Nephron (organoid): ENCODE measurements at regions not wholly inside any gene's neighbourhood (a gene's known extent, or its start where the extent isn't known, plus 50 kb on each side); places are given as distances from the start of the nearest gene placed in this dataset.

Experiments
- H3K27ac Mint-ChIP-seq, 3 experiments: 2 replicates each; pipeline ENCODE4 v1.8.0; 2020; ENCODE audit warnings: mixed read lengths in 3 of 3, mild to moderate bottlenecking in 2 of 3, moderate library complexity in 1 of 3
- H3K27me3 Mint-ChIP-seq: 2 replicates; pipeline ENCODE4 v1.8.0; 2021; ENCODE audit warnings: low read depth, mild to moderate bottlenecking, moderate library complexity, mixed read lengths
- H3K36me3 Mint-ChIP-seq: 2 replicates; pipeline ENCODE4 v1.8.0; 2020; ENCODE audit warnings: low read depth, mixed read lengths
- H3K4me1 Mint-ChIP-seq: 2 replicates; pipeline ENCODE4 v1.8.0; 2020; ENCODE audit warnings: mixed read lengths
- H3K4me3 Mint-ChIP-seq, 3 experiments: 2 replicates each; pipeline ENCODE4 v1.8.0; 2020; ENCODE audit warnings: mild to moderate bottlenecking in 3 of 3, mixed read lengths in 3 of 3, moderate library complexity in 2 of 3
- H3K9me3 Mint-ChIP-seq: 2 replicates; pipeline ENCODE4 v1.8.0; 2020; ENCODE audit warnings: mixed read lengths
- TF ChIP-seq, protein P1 (sequence below), 3 experiments: fragments of 200-600 bp; sonication (generic); IDR thresholded peaks; one replicate each; pipeline ENCODE4 v1.5.0; 2021; ENCODE audit warnings: antibody characterized with exemption in 3 of 3; ENCODE audit not compliant: unreplicated experiment in 3 of 3

DNA sequence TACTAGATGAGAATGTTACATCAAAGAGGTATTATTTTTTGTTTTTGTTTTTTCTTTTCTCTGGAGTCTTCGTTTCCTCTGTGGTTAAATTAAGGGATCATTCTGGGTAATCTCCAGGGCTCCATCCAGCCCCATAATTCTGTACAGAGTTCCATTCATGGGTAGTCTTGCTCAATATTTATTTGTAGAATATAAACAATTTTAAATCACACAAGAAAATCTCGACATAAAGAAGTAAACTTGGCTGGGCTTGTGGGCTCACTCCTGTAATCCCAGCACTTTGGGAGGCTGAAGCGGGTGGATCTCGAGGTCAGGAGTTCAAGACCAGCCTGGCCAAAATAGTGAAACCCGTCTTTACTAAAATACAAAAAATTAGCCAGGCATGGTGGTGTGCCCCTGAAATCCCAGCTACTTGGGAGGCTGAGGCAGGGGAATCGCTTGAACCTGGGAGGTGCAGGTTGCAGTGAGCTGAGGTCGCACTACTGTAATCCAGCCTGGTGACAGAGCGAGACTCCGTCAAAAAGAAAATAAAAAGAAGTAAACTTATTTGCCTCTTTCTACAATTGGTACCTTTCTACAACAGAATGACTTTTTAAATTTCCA is 166.8 kb upstream of the TGFBR2 start:
- Mint-ChIP-seq H3K4me1 (peaks cover 61% of the 10 kb centered on the region), H3K27me3 (no peaks in the 10 kb centered on the region), H3K4me3 (no peak overlapping the region), H3K9me3 (peaks cover 10% of the 10 kb centered on the region), H3K27ac (peak overlapping the region in 2 of 3 experiments; percentile 36 to 94), H3K36me3 (no peaks in the 10 kb centered on the region)
- TF ChIP-seq, protein P1, sequence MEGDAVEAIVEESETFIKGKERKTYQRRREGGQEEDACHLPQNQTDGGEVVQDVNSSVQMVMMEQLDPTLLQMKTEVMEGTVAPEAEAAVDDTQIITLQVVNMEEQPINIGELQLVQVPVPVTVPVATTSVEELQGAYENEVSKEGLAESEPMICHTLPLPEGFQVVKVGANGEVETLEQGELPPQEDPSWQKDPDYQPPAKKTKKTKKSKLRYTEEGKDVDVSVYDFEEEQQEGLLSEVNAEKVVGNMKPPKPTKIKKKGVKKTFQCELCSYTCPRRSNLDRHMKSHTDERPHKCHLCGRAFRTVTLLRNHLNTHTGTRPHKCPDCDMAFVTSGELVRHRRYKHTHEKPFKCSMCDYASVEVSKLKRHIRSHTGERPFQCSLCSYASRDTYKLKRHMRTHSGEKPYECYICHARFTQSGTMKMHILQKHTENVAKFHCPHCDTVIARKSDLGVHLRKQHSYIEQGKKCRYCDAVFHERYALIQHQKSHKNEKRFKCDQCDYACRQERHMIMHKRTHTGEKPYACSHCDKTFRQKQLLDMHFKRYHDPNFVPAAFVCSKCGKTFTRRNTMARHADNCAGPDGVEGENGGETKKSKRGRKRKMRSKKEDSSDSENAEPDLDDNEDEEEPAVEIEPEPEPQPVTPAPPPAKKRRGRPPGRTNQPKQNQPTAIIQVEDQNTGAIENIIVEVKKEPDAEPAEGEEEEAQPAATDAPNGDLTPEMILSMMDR (IDR thresholded peaks at IDR 0.05; ENCODE audit: unreplicated experiment in 3 of 3): no peak

DNA sequence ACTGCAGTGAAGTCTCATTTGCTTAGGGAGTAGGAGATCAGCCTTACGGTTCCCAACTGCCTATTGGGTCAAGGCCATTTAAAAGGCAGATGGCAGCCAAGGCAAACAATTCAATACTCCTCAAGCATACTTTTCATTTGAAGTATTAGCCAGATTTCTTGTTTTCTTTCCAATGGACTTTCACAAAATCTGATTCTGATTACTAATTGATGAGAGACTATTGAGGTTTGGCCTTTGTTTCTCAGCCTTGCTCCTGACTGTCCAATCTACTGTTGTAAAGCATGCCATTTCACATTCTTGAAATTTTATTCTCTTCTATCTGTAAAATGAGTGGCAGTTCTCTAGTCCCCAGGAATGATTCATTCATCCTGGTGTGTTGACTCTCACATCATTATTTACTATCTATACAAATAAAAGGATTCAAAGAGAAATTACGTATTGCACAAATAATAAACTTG is 166.2 kb upstream of the TGFBR2 start:
- Mint-ChIP-seq H3K36me3 (no peaks in the 10 kb centered on the region), H3K4me1 (peaks cover 57% of the 10 kb centered on the region), H3K27ac (peak overlapping the region in 2 of 3 experiments; percentile 36 to 47), H3K9me3 (peaks cover 6% of the 10 kb centered on the region), H3K27me3 (no peaks in the 10 kb centered on the region), H3K4me3 (no peak overlapping the region)
- TF ChIP-seq, protein P1 (IDR thresholded peaks at IDR 0.05; ENCODE audit: unreplicated experiment in 3 of 3): no peak

DNA sequence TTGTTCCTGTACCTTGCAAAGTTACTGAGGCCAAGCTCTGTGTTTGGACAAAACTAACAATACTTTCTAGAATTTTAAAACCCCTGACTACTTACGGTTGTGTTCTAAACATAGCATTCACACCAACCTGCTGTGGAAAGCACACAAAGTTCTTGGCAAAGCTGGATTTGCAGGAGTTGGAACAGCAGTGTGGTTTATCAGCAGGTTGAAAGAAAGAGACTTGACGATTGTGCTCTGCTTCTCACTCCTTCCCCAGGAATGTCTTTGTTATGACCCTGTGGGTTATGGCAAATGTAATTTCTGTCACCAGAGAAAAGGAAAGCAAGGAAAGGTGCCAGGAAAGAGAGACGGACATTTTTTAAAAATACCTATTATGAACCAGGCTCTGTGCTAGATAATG is 165.5 kb upstream of the TGFBR2 start:
- Mint-ChIP-seq H3K27me3 (no peaks in the 10 kb centered on the region), H3K36me3 (no peaks in the 10 kb centered on the region), H3K27ac (peak overlapping the region; percentile 7 to 32 (median 16)), H3K4me1 (peaks cover 51% of the 10 kb centered on the region), H3K9me3 (peaks cover 3% of the 10 kb centered on the region), H3K4me3 (no peak overlapping the region)
- TF ChIP-seq, protein P1 (IDR thresholded peaks at IDR 0.05; ENCODE audit: unreplicated experiment in 3 of 3): no peak

DNA sequence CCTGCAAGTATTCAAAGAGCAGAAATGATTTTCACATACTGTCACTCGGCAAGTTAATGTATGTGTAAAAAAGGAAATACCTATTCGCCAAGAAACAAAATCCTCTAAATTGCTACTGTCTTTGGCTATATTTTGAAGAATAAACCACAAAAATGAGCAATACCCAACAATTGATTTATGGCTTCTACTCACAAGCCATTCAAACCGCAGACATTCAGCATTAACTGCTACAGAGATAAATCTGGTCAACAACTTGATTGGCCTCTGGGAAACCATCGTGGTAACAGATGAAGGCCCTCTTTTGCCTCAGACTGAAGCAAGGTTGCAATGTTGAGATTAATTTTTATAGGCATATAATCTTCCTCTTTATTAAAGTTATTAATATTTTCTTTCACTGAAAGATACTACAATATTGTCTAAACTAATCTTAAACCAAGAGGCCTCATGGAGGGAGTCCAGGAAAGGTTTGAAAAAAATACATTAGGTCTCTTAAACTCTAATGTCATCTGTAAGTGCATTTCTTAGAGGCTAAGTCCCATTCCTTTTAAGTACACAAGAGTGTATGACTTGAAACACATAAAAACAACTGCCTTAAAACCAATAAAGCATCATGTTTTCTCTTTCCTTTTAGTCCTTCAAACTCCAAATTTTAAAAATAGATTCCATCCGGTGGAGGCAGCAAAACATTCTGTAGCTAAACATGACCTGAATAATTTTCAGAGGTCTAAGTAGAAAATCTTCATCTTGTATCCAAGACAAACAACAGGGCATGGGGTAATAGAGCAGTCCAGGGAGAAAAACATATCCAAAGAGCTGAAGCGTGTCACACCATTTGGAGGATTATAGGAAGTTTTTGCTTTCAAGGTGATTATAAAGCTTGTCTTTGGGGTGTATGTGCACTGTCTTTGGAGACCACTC is 162.4 kb upstream of the TGFBR2 start:
- H3K27ac Mint-ChIP-seq: peak overlapping the region; percentile 12 to 62 (median 25)
- TF ChIP-seq, protein P1 (IDR thresholded peaks at IDR 0.05; ENCODE audit: unreplicated experiment in 3 of 3): no peak
- peaks cover 3% of the 10 kb centered on the region for H3K9me3 Mint-ChIP-seq
- no peak overlapping the region for H3K4me3 Mint-ChIP-seq
- no peaks in the 10 kb centered on the region for H3K36me3 Mint-ChIP-seq
- H3K27me3 Mint-ChIP-seq: no peaks in the 10 kb centered on the region
- H3K4me1 Mint-ChIP-seq: peaks cover 20% of the 10 kb centered on the region

DNA sequence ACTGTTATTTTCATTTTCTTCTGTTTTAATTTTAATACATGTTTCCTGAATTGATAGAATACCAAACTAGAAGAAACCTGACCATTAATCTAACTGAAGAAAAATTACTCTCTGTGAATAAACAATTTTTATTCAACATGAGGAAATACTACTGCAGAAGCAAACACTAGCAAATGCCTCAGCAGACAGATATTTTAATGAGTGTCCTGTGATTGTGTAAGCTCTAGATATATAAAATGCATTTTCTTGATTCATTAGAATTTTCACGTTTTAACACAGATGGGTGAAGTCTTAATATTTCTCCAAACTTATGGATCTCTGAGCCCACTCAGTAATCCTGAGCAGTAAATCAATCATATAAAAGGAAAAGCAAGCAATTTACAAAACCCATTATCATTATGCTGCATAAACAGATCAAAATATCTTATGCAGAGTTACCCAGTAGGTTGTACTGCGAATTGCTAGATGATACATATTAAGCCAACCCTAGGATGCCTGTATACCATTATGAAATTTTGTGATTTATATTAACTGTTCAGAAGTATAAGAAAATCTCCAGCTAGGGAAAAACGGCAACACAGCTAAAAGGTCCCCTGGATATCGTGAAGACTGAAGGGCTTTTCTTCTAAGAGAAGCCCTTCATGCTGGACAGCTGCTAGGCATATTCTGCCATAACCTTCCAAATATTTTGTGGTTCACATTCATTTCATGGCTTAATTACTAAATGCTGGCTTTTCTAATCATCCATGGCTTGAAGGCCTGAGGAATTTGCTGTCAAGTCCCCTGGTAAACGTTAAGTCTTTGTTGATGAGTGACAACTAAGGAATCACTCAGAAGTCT is 157.7 kb upstream of the TGFBR2 start:
- H3K4me3 Mint-ChIP-seq: no peak overlapping the region
- H3K4me1 Mint-ChIP-seq: peaks cover 16% of the 10 kb centered on the region
- no peaks in the 10 kb centered on the region for H3K27me3 Mint-ChIP-seq
- H3K9me3 Mint-ChIP-seq: peaks cover 9% of the 10 kb centered on the region
- no peaks in the 10 kb centered on the region for H3K36me3 Mint-ChIP-seq
- TF ChIP-seq, protein P1 (IDR thresholded peaks at IDR 0.05; ENCODE audit: unreplicated experiment in 3 of 3): no peak
- no peak overlapping the region for H3K27ac Mint-ChIP-seq
